ENCODE measurements at regions not wholly inside any gene's neighbourhood (a gene's known extent, or its start where the extent isn't known, plus 50 kb on each side); places are given as distances from the start of the nearest gene placed in this dataset.
"Not testable (repeated sequence)": the region's sequence is repeated elsewhere in the genome, so short reads cannot be mapped to it uniquely, and the experiment has no call there.

GRCh38 chr13:22961342-22961741 is 219.4 kb upstream of the SGCG start:
- not testable (repeated sequence) for TF ChIP-seq POLR2A (IDR thresholded peaks at IDR 0.05)
- TF ChIP-seq, protein P1, sequence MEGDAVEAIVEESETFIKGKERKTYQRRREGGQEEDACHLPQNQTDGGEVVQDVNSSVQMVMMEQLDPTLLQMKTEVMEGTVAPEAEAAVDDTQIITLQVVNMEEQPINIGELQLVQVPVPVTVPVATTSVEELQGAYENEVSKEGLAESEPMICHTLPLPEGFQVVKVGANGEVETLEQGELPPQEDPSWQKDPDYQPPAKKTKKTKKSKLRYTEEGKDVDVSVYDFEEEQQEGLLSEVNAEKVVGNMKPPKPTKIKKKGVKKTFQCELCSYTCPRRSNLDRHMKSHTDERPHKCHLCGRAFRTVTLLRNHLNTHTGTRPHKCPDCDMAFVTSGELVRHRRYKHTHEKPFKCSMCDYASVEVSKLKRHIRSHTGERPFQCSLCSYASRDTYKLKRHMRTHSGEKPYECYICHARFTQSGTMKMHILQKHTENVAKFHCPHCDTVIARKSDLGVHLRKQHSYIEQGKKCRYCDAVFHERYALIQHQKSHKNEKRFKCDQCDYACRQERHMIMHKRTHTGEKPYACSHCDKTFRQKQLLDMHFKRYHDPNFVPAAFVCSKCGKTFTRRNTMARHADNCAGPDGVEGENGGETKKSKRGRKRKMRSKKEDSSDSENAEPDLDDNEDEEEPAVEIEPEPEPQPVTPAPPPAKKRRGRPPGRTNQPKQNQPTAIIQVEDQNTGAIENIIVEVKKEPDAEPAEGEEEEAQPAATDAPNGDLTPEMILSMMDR (IDR thresholded peaks at IDR 0.05), result not testable (repeated sequence)
